ENCODE measurements at regions not wholly inside any gene's neighbourhood (a gene's known extent, or its start where the extent isn't known, plus 50 kb on each side); places are given as distances from the start of the nearest gene placed in this dataset.

- TF ChIP-seq POLR2A (IDR thresholded peaks at IDR 0.05) = no peak
- TF ChIP-seq CTCF (IDR thresholded peaks at IDR 0.05) = no peak
Measured at GRCh38 chr2:19425419-19425818, 67.0 kb upstream of the OSR1 start.
